Glutamatergic neuron (in vitro differentiated cells): ENCODE measurements at regions not wholly inside any gene's neighbourhood (a gene's known extent, or its start where the extent isn't known, plus 50 kb on each side); places are given as distances from the start of the nearest gene placed in this dataset.

Source experiments
- DNase-seq: peaks from one replicate; pipeline ENCODE4 v3.0.0; 2022
- H3K27ac Mint-ChIP-seq: one replicate; pipeline ENCODE4 v1.8.0; 2020; ENCODE audit warnings: mild to moderate bottlenecking, mixed read lengths, inconsistent platforms; ENCODE audit not compliant: unreplicated experiment
- H3K27me3 Mint-ChIP-seq: one replicate; pipeline ENCODE4 v1.8.0; 2020; ENCODE audit warnings: mild to moderate bottlenecking, moderate library complexity, mixed read lengths, inconsistent platforms; ENCODE audit not compliant: unreplicated experiment
- H3K36me3 Mint-ChIP-seq: one replicate; pipeline ENCODE4 v1.8.0; 2020; ENCODE audit warnings: mild to moderate bottlenecking, mixed read lengths, inconsistent platforms; ENCODE audit not compliant: unreplicated experiment
- H3K4me1 Mint-ChIP-seq: one replicate; pipeline ENCODE4 v1.8.0; 2020; ENCODE audit warnings: mild to moderate bottlenecking, low read depth, mixed read lengths, inconsistent platforms; ENCODE audit not compliant: unreplicated experiment
- H3K4me3 Mint-ChIP-seq: one replicate; pipeline ENCODE4 v1.8.0; 2020; ENCODE audit warnings: mild to moderate bottlenecking, mixed read lengths, inconsistent platforms; ENCODE audit not compliant: unreplicated experiment
- H3K9me3 Mint-ChIP-seq: one replicate; pipeline ENCODE4 v1.8.0; 2020; ENCODE audit warnings: mild to moderate bottlenecking, moderate library complexity, mixed read lengths, inconsistent platforms; ENCODE audit not compliant: unreplicated experiment
- TF ChIP-seq, protein P1 (sequence below): fragments of 200-600 bp; sonication (generic); IDR thresholded peaks from one replicate; pipeline ENCODE4 v1.5.0; 2021; ENCODE audit not compliant: partially characterized antibody, unreplicated experiment

DNA sequence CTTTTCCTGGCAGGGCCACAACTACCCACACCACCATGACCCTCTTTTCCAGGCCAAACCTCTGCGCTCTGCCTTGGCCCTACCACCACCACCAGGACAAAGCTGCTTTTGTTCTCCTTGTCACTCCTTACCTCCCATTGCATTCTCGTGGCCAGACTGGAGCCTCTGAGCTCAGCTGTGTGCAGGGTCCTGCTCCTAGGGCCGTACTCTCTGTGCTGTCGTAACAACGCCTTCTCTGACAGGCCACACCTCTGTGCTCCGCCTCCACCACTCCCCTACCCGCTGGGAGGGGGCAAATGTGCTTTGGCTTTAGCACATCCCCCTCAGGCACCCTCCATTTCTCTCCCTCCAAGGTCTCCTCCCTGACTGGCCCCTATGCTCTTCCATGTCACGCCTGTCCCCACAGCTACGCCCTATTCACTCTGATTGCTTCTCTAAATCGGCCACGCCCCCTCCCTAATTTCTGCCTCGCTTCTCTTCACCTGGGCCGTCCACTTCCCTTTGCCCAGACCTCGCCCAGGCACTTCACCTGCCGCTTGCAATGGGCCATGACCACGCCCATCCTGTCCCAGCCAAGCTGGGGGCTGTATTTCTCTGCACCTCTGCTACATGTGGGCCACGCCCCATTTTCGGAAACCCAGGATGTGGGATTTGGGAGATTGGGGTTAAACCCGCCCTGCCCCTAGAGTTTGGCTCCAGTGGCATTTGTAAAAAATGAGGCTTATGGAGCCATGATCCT lies 472.3 kb downstream of the KLF12 start:
- no peak for DNase-seq
- TF ChIP-seq, protein P1, sequence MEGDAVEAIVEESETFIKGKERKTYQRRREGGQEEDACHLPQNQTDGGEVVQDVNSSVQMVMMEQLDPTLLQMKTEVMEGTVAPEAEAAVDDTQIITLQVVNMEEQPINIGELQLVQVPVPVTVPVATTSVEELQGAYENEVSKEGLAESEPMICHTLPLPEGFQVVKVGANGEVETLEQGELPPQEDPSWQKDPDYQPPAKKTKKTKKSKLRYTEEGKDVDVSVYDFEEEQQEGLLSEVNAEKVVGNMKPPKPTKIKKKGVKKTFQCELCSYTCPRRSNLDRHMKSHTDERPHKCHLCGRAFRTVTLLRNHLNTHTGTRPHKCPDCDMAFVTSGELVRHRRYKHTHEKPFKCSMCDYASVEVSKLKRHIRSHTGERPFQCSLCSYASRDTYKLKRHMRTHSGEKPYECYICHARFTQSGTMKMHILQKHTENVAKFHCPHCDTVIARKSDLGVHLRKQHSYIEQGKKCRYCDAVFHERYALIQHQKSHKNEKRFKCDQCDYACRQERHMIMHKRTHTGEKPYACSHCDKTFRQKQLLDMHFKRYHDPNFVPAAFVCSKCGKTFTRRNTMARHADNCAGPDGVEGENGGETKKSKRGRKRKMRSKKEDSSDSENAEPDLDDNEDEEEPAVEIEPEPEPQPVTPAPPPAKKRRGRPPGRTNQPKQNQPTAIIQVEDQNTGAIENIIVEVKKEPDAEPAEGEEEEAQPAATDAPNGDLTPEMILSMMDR: no peak
- H3K9me3 Mint-ChIP-seq: no peaks in the 10 kb centered on the region
- no peak overlapping the region for H3K27ac Mint-ChIP-seq
- H3K4me1 Mint-ChIP-seq: no peaks in the 10 kb centered on the region
- no peak overlapping the region for H3K4me3 Mint-ChIP-seq
- H3K36me3 Mint-ChIP-seq: no peaks in the 10 kb centered on the region
- H3K27me3 Mint-ChIP-seq: peaks cover 5% of the 10 kb centered on the region

DNA sequence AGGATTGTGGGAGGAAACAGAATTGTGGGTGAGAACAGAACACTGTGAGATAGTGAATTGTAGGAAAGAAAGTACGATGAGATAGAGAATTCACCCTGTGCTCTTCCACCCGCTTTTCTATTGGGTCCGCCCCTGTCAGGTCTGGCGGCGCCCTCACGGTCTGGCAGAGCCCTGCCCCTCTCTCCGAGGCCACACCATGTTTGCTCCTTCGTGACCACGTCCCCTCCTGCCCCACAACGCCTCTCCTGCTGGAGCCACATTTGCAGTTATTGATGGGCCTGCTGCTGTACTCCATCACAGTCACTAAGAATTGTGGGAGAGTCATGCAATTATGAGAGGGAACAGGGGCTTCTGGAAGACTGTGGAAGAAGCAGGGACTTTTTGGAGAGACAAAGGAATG lies 473.1 kb downstream of the KLF12 start:
- TF ChIP-seq, protein P1: no peak
- Mint-ChIP-seq H3K27me3 (peaks cover 5% of the 10 kb centered on the region), H3K4me1 (no peaks in the 10 kb centered on the region), H3K4me3 (no peak overlapping the region), H3K36me3 (no peaks in the 10 kb centered on the region), H3K9me3 (no peaks in the 10 kb centered on the region), H3K27ac (no peak overlapping the region)
- DNase-seq: no peak

DNA sequence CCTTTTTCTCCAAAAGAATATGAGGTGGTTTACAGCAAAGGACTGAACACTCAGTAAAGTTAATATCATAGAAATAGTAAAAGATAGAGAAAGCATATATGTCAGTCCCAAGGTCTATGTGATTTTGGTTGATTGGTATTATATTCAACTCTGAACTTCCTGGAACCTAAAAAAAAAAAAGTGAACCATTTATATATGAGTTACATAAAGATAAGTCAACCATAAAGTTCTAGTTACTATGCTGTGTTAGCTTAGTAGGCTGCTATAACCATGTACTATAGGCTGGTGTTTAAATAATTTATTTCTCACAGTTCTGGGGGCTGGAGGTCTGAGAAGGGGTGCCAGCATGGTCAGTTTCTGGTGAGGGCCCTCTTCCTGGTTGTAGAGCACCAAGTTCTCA lies 475.6 kb downstream of the KLF12 start:
- Mint-ChIP-seq H3K9me3 (no peaks in the 10 kb centered on the region), H3K4me1 (no peaks in the 10 kb centered on the region), H3K4me3 (no peak overlapping the region), H3K27ac (no peak overlapping the region), H3K27me3 (peaks cover 5% of the 10 kb centered on the region), H3K36me3 (no peaks in the 10 kb centered on the region)
- TF ChIP-seq, protein P1: no peak
- no peak for DNase-seq

DNA sequence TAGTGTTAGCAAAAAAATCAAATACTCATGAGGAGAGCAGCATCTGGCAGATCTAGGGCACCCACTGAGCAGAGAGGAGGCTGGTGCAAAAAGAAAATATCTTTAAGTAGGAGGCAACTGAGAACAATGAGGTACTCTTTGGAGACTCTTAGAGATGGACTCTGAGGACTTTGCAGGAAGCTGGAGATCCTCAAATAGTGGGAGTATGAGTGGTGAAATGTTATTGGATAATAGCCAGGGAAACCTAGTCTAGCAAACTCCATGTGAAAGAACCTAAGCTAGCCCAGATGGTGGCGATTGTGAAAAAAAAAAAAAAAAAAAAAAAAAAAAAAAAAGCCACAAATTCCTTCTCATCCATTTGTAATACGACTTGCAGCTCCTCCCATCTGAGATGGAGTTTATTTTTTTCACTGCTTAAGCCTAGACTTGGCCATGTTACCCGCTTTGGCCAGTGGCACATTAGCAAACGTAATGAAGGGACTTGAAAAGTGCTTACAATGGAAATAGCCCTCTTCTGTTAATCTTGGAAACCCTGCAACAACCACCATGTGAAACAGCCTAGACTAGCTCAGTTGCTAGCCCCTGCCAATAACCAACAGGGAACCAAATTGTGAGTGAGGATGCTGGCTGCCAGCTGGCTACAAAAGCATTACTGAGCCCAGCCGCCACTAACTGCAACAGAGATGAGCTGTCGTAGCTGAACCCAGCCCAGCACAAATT lies 476.2 kb downstream of the KLF12 start:
- TF ChIP-seq, protein P1: no peak
- Mint-ChIP-seq H3K4me1 (no peaks in the 10 kb centered on the region), H3K27ac (no peak overlapping the region), H3K4me3 (no peak overlapping the region), H3K27me3 (peaks cover 5% of the 10 kb centered on the region), H3K9me3 (no peaks in the 10 kb centered on the region), H3K36me3 (no peaks in the 10 kb centered on the region)
- no peak for DNase-seq

DNA sequence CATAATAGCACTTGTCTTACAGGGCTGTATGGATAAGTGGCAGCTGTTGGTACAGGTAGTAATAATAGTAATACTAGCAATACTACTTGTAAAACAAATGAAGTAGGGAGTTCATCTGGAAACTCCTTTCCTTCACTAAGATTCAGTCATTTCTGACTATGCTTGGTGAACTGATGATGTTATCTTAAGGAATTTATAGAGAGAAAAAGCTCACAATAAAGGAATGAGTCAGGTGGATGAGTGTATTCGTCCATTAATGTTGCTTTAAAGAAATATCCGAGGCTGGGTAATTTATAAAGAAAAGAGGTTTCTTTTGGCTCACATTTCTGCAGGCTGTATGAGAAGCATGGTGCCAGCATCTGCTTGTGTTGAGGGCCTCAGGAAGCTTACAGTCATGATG lies 477.3 kb downstream of the KLF12 start:
- H3K27me3 Mint-ChIP-seq: peaks cover 3% of the 10 kb centered on the region
- no peaks in the 10 kb centered on the region for H3K9me3 Mint-ChIP-seq
- no peak overlapping the region for H3K27ac Mint-ChIP-seq
- H3K4me1 Mint-ChIP-seq: no peaks in the 10 kb centered on the region
- TF ChIP-seq, protein P1: no peak
- no peak overlapping the region for H3K4me3 Mint-ChIP-seq
- DNase-seq: no peak
- no peaks in the 10 kb centered on the region for H3K36me3 Mint-ChIP-seq
